ENCODE measurements at regions not wholly inside any gene's neighbourhood (a gene's known extent, or its start where the extent isn't known, plus 50 kb on each side); places are given as distances from the start of the nearest gene placed in this dataset.
"Not testable (repeated sequence)": the region's sequence is repeated elsewhere in the genome, so short reads cannot be mapped to it uniquely, and the experiment has no call there.

DNA sequence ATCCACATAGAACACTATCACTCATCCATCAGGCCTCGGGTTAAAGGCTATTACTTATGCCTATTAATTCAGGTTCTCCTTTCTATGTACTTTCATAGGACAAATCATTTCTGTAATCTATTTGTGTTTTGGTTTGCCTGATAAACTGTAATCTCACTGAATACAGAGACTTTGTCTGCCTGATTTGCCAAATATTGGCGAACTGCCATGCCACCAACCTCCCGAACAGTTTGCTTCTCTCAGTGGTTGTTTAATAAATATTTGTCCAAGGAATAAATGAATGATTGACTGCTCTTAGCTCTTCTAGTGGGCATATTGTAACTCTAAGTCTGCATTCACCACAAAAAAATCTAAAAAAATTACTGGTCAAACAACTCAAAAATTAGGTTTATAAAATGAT lies 170.1 kb upstream of the ZFP64 start:
- no peak for DNase-seq

GRCh38 chr20:52349806-52350205 lies 158.2 kb upstream of the ZFP64 start:
- DNase-seq: no peak

DNA sequence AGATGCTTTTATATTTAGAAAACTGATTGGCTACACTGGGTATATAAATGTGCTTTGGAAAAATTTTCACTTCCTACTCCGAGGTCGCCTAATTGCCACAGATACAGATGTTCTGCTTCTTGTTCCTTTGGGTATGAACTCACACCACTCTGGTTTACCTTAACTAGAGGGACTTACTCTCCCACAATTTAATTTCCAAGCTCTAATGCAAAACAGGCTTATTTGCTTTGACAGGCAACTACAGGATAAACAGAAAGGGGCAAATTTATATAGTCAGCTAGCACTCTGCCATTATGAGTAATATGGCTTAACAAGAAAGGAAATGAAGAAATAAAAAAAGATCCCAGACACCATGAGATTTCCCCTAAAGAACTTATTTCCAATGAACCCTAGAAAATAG lies 156.9 kb upstream of the ZFP64 start:
- DNase-seq: no peak

DNA sequence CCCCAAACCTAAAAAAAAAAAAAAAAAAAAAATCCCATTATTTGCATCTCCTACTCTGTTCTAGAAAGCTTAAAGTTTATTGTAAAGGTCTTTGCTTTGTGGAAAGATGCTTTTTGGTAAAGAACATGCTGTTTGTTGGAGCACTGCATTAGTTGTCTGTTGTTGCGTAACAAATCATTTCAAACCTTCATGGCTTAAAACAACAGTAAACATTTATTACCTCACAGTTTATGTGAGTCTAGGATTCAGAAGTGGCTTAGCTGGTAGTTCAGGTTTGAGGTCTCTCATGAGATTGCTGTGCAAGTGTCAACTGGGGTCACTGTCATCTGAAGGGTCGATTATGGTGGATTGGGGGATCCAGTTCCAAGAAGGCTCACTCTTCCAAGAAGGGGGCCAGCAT lies 155.2 kb upstream of the ZFP64 start:
- no peak for DNase-seq

DNA sequence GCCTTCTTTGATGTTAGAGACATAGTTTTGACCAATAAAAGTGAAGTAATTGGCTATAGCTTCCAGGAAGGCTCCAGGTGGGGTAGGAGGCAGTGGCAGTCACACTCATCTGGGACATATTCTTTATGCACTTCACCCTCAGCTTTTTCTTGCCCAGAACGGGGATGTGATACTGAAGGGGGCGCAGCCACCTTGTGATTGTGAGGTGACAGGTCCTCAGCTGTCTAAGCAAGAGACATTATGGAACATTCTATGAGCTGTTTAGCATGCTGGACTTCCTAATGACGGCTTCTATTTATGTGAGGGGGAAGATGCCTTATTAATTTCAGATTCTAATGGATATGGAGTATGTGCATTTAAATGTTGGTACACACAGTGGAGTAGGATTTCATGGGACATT lies 151.3 kb upstream of the ZFP64 start:
- DNase-seq: no peak

DNA sequence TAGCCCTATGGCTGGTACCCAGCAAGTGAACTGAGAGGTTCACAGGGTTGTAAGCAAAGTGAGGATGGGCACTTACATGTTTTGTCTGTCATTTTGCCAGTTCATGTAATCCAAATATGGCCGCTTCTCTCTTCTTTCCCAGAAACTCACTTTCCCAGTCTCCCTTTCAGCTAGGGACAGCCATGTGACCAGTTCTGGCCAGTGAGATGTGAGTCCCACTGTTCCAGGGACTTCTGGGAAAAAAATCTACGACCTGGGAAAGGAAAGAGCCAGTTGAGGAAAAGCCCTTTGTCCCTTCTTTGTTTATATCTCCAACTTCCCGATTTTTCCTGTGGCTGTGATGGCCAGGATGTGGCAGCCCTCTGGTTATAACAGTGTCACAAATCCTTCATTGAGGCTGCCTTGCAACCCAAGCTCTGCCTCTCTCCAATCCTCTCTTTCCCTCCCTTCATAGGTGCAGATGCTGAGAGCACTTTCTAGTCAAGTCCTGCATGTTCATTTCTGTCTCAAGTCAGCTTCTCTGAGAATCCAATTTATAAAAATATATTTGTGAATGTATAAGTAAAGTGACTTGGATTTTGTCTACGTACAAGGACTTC lies 148.6 kb upstream of the ZFP64 start:
- no peak for DNase-seq

- no peak for DNase-seq
Observed at GRCh38 chr20:52332649-52333250, 141.2 kb upstream of the ZFP64 start.

DNA sequence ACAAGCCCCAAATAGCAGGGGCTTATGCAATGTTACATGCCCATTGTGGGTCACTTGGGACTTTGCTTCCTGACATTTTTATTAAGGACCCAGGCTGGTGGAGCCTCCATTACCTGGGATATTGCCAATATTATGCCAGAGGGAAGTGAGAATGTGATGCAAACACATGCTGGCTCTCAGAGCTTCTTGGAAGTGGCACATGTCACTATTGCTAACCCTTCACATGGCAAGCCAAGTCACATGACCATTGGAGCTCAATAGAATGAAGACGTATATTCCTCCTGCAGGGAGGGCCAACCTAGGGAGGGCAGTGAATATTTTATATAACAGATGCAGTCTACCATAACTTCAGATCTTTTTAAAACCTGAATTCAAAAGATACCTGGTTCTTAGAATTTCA lies 140.7 kb upstream of the ZFP64 start:
- no peak for DNase-seq

GRCh38 chr20:52331655-52332054 lies 140.1 kb upstream of the ZFP64 start:
- no peak for DNase-seq

DNA sequence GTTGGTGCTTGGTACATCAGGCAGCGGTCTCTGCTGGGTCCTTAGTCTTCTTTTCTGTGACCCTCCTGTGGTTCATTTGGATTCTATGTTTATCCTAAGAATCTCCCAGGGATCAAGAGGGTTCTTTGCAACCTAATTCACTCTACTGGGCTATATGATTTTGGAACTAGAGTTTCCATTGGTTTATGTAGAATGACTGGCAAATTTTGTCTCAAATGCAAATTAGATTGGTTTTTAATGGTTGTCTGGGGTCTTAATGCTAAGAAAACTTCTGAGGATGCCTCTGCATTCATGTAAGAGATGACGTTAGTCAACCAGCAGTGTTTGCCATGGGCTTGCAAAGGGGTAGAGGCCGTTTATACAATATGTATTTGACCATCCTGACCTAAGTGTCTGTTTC lies 129.8 kb upstream of the ZFP64 start:
- no peak for DNase-seq

DNA sequence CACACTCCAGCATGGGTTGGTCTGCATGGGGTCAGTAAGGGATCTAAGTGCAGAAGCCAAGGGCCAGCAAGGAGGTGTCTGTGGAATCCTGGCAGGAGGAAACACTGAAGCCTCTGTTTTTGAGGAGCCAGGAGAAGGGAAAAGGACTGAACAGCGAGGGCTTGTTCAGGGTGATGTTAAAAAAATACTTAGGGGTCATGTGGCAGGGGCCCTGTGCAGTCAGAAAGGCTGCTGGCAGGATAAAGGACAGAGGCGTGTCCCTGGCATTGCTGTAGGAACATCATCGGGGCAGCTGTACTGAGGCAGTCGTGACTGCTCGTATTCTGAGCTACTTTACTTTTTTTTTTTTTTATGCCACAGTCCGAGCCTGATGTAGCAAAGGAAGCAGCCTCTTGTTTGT lies 127.1 kb upstream of the ZFP64 start:
- DNase-seq: no peak

- DNase-seq: no peak
Observed at GRCh38 chr20:52313341-52313963, 121.9 kb upstream of the ZFP64 start.

DNA sequence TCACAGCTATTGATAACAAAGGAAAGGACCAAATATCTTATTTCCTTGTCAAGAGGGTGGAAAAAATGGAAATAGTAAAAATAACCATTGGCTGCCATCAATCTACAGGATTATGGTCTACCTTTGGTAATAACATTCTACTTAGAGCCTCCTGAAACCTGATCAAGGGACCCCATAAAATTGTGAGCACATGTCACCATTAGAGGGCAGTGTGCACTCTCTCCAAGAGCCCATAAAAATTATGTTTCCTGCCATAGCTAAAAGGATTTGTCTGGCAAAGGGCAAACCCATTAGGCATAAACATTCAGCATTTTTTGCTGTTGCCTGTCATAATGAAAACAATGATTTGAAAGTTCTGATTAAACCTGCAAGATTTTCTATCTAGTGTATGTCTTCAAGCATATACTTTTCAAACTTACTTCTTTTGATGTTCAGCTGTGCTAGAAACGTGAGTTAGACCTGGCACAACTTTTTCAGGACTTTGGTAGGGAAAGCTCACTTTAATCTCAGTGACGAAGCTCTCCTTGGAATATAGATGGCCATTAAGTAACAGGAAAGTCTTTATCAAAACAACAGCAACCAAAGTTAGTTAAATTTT lies 120.7 kb upstream of the ZFP64 start:
- DNase-seq: no peak

DNA sequence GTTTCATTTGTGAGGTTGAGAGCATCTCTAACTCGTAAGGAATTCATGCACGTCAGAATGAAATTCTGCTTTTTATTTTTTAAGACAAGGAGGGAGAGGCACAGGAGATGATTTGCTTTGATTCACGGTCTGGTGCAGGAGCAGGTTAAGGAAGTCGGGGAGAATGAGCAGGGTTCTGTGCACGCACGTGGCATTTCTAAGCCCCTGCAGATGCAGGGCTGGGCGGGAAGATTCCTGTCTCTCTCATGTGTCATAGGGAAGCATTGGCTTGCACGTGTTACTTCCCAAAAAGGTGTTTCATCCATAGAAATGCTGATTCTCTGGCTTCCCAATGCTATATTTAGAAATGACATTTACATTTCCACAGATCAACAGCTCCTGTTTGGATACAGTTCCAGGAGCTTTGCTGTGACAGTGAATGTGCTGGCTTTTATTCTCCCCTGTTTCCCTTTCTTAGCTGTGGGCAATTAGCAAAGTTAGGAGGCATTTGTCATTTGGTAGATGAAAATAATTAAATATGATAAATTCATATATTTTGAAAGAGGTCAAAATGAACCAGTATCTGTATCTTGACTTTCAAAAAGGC lies 119.7 kb upstream of the ZFP64 start:
- DNase-seq: no peak

DNA sequence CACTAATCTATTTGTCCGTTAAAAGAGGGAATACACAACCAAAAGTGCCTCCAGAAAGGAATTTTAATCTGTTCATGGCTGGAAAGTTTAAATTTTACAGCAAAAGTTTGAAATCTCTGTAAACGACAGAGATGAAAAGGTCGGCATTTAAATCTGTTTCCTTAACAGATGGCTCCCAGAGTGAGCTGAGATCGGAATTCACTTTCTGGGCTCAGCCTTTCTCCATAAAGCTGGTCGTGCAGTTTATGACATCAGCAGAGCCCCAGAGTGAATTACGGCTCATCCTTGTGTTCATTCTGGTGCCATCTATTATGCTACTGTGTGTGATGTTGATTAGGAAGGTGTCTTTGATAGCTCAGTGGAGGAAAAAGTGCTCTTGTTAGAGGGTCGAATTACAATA lies 117.6 kb upstream of the ZFP64 start:
- DNase-seq: no peak

GRCh38 chr20:52306477-52306876 lies 114.9 kb upstream of the ZFP64 start:
- DNase-seq: no peak

- no peak for DNase-seq
Observed at GRCh38 chr20:52305858-52306257, 114.3 kb upstream of the ZFP64 start.

DNA sequence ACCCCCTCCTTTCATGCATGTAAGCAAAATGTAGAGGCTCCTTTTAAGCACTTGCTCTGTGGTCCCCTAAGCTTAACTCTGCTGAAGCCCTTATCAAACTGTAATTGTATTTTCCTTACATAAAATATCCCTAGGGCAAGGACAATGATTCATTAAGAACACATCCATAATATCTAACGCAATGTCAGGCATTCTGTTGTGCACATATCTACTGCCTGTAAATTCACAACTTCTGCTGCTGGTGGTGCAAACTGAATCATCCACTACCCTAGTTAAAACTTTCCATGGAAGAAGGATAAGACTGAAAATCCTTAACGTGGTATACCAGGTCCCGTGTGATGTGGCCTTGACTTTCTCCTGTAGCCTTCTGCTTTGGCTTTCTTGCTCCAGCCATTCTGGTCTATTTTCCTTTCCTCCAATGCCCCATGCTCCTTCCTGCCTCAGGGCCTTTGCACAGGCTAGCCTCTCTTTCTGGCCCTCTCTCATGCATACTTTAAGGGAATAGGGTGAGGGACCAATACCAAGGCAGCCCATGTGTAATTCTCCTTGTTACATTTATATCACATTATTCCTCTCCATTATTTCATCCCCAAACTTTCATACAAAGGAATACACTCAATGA lies 113.6 kb upstream of the ZFP64 start:
- DNase-seq: no peak

DNA sequence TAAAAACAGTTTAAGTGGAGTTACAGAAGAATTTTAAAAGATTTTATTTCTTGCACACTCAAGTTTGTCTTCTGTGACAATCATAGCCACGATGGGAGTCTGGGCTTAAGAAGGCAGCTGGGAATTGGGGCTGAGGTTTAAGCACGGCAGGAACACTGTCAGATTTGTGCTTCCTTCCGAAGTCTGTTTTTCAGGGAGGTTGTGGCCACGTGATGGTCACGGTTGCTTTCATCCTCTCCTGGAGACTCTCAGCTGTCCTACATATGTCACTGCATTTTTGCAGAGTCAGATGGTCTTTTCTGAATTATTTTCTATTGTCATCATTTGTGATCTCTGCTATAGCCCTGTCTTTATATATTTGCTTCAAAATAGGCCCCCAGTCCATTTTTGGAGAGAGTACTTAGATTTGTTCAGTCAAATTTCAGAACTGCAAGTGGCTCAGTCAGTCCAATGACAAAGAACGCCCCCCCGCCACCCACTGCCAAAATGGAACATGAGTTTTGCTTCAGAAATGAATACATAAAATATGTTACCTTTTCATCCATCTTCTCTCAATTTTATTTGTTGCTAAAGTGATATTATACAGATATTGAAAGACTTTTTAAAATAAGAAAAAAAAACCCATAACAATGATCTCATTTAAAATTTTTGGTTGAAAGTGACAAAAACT lies 111.8 kb upstream of the ZFP64 start:
- no peak for DNase-seq

DNA sequence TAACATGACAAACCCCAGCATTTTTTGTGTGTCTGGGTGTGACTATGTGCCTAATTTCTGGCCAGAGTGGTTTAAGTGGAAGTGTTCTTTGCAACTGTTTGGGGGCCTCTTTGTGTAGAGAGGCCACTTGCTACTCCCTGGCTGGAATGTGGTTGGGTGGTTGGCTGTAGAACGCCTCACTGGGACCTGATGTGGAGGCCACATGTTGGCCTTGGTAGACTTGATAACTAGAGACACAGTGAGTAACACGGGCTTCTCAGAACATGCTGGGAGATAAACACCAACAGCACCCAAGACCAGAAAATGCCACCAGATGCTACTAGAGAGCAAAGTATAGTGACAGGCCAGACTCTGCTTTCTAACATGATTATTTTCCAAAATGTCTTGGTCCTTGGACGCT lies 111.2 kb upstream of the ZFP64 start:
- DNase-seq: no peak

- not testable (repeated sequence) for DNase-seq
Observed at GRCh38 chr20:52302051-52302450, 110.5 kb upstream of the ZFP64 start.

DNA sequence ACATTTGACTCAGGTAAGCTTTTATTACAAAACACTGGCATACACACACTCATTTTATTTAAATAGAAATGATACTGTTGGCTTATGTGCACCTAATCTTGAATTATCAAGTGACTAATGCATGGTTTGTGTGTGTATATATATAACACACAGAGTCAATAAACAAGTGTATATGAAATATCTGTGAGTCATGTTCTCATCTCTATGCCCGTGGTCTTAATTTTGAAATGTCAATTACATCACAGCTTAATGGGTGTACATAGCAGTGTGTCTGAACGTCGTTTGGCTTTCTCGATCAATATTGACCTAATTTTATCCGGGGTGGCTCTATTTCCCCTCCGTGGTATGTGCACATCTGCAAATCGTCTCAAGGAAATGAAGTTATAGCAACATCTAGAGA lies 104.0 kb upstream of the ZFP64 start:
- DNase-seq: no peak

DNA sequence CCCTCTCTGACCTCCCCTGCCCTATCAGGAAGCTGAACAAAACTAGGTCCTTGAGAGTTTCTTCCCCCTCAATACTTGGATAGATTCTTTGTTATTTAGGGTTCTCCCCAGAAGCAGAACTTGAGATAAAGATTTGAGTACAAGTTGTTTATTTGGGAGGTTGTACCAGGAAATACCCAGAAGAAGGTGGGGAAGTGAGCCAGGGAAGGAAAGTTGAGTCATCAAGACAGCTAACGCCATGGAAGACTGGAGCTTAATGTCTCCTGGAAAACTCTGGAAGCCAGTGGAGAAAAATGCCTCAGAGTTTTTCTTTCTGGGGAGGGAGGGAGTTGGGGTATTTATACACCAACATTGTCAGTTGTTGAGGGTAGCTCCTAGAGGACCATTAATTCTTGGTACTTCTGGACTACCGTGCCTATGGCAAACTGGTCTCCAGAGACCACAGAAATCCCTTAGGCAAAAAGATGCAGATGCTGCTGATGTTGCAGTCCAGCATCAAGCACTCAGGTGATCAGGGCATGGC lies 102.6 kb upstream of the ZFP64 start:
- no peak for DNase-seq
